Tibial artery (tissue), 4 donors: ENCODE measurements at regions not wholly inside any gene's neighbourhood (a gene's known extent, or its start where the extent isn't known, plus 50 kb on each side); places are given as distances from the start of the nearest gene placed in this dataset.

Experiments
- DNase-seq, 2 donors: peaks; one replicate each; pipeline ENCODE4 v3.0.0-alpha.2; 2019
- H3K27ac ChIP-seq, 2 donors: fragments of 200-600 bp; sonication (generic) in 1 of 2; 1 replicate in 1 of 2; 2 replicates in 1 of 2; pipeline ENCODE4 v1.5.1; 2018 to 2019; ENCODE audit warnings: mild to moderate bottlenecking in 1 of 2
- H3K27me3 ChIP-seq, 2 donors: fragments of 200-600 bp; sonication (generic) in 1 of 2; one replicate each; pipeline versions ENCODE4 v1.5.1 to v1.6.0; 2016 to 2019
- H3K36me3 ChIP-seq, 3 donors: fragments of 200-600 bp; sonication (generic) in 2 of 3; one replicate each; pipeline ENCODE4 v1.5.1; 2016 to 2019; ENCODE audit warnings: mild to moderate bottlenecking in 2 of 3
- H3K4me1 ChIP-seq, 4 donors: fragments of 200-600 bp; sonication (generic) in 2 of 4; 1 replicate in 3 of 4; 2 replicates in 1 of 4; pipeline ENCODE4 v1.5.1; 2016 to 2019
- H3K4me3 ChIP-seq, 2 donors: fragments of 200-600 bp; sonication (generic) in 1 of 2; 1 replicate in 1 of 2; 2 replicates in 1 of 2; pipeline ENCODE4 v1.5.1; 2018 to 2019; ENCODE audit warnings: mild to moderate bottlenecking in 2 of 2
- H3K9me3 ChIP-seq, 3 donors: fragments of 200-600 bp; sonication (generic) in 1 of 3; one replicate each; pipeline ENCODE4 v1.5.1; 2016 to 2019
- CTCF ChIP-seq, 2 experiments: fragments of 200-600 bp in 1 of 2; fragments of 450-650 bp in 1 of 2; IDR thresholded peaks; one replicate each; pipeline ENCODE4 v1.5.1; 2017 to 2019; ENCODE audit warnings: antibody characterized with exemption in 2 of 2, mild to moderate bottlenecking in 1 of 2, moderate library complexity in 1 of 2
- intact Hi-C: fragments of 100-400 bp; cut with DNase I; formaldehyde crosslinking; loops from one replicate; pipeline ENCODE4 v1.15.0; 2023; ENCODE audit warnings: low total_unique reads

GRCh38 chr12:115785548-115785947 is 491.9 kb downstream of the MED13L start:
- no peak for DNase-seq
- Histone ChIP-seq H3K27me3 (no peaks in the 10 kb centered on the region), H3K4me3 (no peak overlapping the region), H3K36me3 (no peaks in the 10 kb centered on the region), H3K4me1 (no peaks in the 10 kb centered on the region), H3K27ac (no peak overlapping the region), H3K9me3 (no peaks in the 10 kb centered on the region)
- intact Hi-C loops: no loop called here
- no peak for TF ChIP-seq CTCF (IDR thresholded peaks at IDR 0.05)

- no peak for TF ChIP-seq CTCF (IDR thresholded peaks at IDR 0.05)
- no peaks in the 10 kb centered on the region for H3K36me3 ChIP-seq
- H3K27ac ChIP-seq: no peak overlapping the region
- DNase-seq: no peak
- peaks cover 0 to 12% of the 10 kb centered on the region in 2 donors for H3K27me3 ChIP-seq
- no peak overlapping the region for H3K4me3 ChIP-seq
- H3K9me3 ChIP-seq: no peaks in the 10 kb centered on the region
- H3K4me1 ChIP-seq: no peaks in the 10 kb centered on the region
- intact Hi-C loops: no loop called here
These were observed 501.1 kb downstream of the MED13L start for GRCh38 chr12:115776399-115776798.

- Histone ChIP-seq H3K36me3 (no peaks in the 10 kb centered on the region), H3K9me3 (no peaks in the 10 kb centered on the region), H3K27me3 (peaks cover 0 to 16% of the 10 kb centered on the region in 2 donors), H3K4me3 (no peak overlapping the region), H3K27ac (no peak overlapping the region), H3K4me1 (no peaks in the 10 kb centered on the region)
- no peak for TF ChIP-seq CTCF (IDR thresholded peaks at IDR 0.05)
- DNase-seq: no peak
- intact Hi-C loops: no loop called here
These were observed 503.2 kb downstream of the MED13L start for GRCh38 chr12:115774148-115774895.

GRCh38 chr12:115771601-115772000 is 505.9 kb downstream of the MED13L start:
- Histone ChIP-seq H3K4me1 (no peaks in the 10 kb centered on the region), H3K27ac (no peak overlapping the region), H3K9me3 (no peaks in the 10 kb centered on the region), H3K4me3 (no peak overlapping the region), H3K27me3 (peaks cover 0 to 16% of the 10 kb centered on the region in 2 donors), H3K36me3 (no peaks in the 10 kb centered on the region)
- TF ChIP-seq CTCF (IDR thresholded peaks at IDR 0.05): no peak
- DNase-seq: no peak
- intact Hi-C loops: no loop called here

- Histone ChIP-seq H3K27me3 (peaks cover 0 to 16% of the 10 kb centered on the region in 2 donors), H3K27ac (no peak overlapping the region), H3K4me3 (no peak overlapping the region), H3K9me3 (no peaks in the 10 kb centered on the region), H3K36me3 (no peaks in the 10 kb centered on the region), H3K4me1 (no peaks in the 10 kb centered on the region)
- DNase-seq: no peak
- no peak for TF ChIP-seq CTCF (IDR thresholded peaks at IDR 0.05)
- intact Hi-C loops: no loop called here
These were observed 506.4 kb downstream of the MED13L start for GRCh38 chr12:115771065-115771464.
